ENCODE measurements at regions not wholly inside any gene's neighbourhood (a gene's known extent, or its start where the extent isn't known, plus 50 kb on each side); places are given as distances from the start of the nearest gene placed in this dataset.

GRCh38 chr10:9834434-9834833 is 1183.2 kb upstream of the CELF2 start:
- DNase-seq (ENCODE audit: low read depth, low spot score) (no peak), FAIRE-seq (no peak)
- TF ChIP-seq POLR2AphosphoS5 (IDR thresholded peaks at IDR 0.05; ENCODE audit: insufficient read depth, low read depth, low read length): no peak
- no peak for TF ChIP-seq MYC (IDR thresholded peaks at IDR 0.05; ENCODE audit: low read depth, low read length)
- no peak for TF ChIP-seq FOS (IDR thresholded peaks at IDR 0.05; ENCODE audit: borderline replicate concordance, insufficient read depth, low read length)
- no peak for TF ChIP-seq EZH2 (IDR thresholded peaks at IDR 0.05; ENCODE audit: borderline replicate concordance, low read depth, low read length, severe bottlenecking)
- no peak for TF ChIP-seq POLR2A (IDR thresholded peaks at IDR 0.05; ENCODE audit: low read depth, low read length)
- TF ChIP-seq JUN (IDR thresholded peaks at IDR 0.05; ENCODE audit: borderline replicate concordance, insufficient read depth, insufficient read length, low read depth): no peak
- TF ChIP-seq, protein P1, sequence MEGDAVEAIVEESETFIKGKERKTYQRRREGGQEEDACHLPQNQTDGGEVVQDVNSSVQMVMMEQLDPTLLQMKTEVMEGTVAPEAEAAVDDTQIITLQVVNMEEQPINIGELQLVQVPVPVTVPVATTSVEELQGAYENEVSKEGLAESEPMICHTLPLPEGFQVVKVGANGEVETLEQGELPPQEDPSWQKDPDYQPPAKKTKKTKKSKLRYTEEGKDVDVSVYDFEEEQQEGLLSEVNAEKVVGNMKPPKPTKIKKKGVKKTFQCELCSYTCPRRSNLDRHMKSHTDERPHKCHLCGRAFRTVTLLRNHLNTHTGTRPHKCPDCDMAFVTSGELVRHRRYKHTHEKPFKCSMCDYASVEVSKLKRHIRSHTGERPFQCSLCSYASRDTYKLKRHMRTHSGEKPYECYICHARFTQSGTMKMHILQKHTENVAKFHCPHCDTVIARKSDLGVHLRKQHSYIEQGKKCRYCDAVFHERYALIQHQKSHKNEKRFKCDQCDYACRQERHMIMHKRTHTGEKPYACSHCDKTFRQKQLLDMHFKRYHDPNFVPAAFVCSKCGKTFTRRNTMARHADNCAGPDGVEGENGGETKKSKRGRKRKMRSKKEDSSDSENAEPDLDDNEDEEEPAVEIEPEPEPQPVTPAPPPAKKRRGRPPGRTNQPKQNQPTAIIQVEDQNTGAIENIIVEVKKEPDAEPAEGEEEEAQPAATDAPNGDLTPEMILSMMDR (IDR thresholded peaks at IDR 0.05; ENCODE audit: extremely low read depth in 1 of 2, insufficient read depth in 1 of 2, low read depth in 1 of 2, low read length in 2 of 2): no peak
- Histone ChIP-seq H3K9me1 (replicated peaks; ENCODE audit: control insufficient read depth, extremely low read depth, insufficient read depth, low read length) (no peaks in the 10 kb centered on the region), H3K79me2 (ENCODE audit: control insufficient read depth, insufficient read depth, low read length) (no peaks in the 10 kb centered on the region), H3K4me3 (replicated peaks in 1 of 3; ENCODE audit: insufficient read depth in 1 of 3, low read depth in 1 of 3, low read length in 3 of 3) (no peak overlapping the region), H3K27me3 (ENCODE audit: control insufficient read depth in 2 of 2, insufficient read depth in 2 of 2, low read length in 2 of 2) (no peaks in the 10 kb centered on the region), H3K4me2 (ENCODE audit: insufficient read depth, low read length) (no peak overlapping the region), H3K9me3 (replicated peaks; ENCODE audit: control insufficient read depth, insufficient read depth, low read length) (no peaks in the 10 kb centered on the region), H3K27ac (ENCODE audit: insufficient read depth, low read depth, low read length) (no peak overlapping the region), H2AFZ (ENCODE audit: low read depth, low read length) (no peak overlapping the region), H3K4me1 (ENCODE audit: control insufficient read depth, extremely low read depth, insufficient read depth, low read length) (no peaks in the 10 kb centered on the region), H3K36me3 (ENCODE audit: control insufficient read depth in 2 of 2, extremely low read depth in 1 of 2, insufficient read depth in 2 of 2, low read length in 2 of 2) (no peaks in the 10 kb centered on the region), H3K9ac (replicated peaks; ENCODE audit: extremely low read depth, insufficient read depth, low read length) (no peak overlapping the region), H4K20me1 (replicated peaks; ENCODE audit: control insufficient read depth, extremely low read depth, insufficient read depth, low read length) (no peaks in the 10 kb centered on the region)
- ChIA-PET POLR2A (no interaction called here), CTCF (no interaction called here)
- dilution Hi-C loops (cut with MboI; ENCODE audit: extremely low pct_ligation_motif_present, low sequenced_read_pairs) (no loop called here), intact Hi-C loops (cut with micrococcal nuclease) (no loop called here)
- no TSS peak for BruUV-seq (replicated peaks)

- DNase-seq (ENCODE audit: low read depth, low spot score) (no peak), FAIRE-seq (no peak)
- dilution Hi-C loops (cut with MboI; ENCODE audit: extremely low pct_ligation_motif_present, low sequenced_read_pairs) (no loop called here), intact Hi-C loops (cut with micrococcal nuclease) (no loop called here)
- CTCF ChIA-PET: no interaction called here
- H3K9me1 ChIP-seq (replicated peaks; ENCODE audit: control insufficient read depth, extremely low read depth, insufficient read depth, low read length): no peaks in the 10 kb centered on the region
- no TSS peak for BruUV-seq (replicated peaks)
- no peak overlapping the region for H3K4me3 ChIP-seq (replicated peaks in 1 of 3; ENCODE audit: insufficient read depth in 1 of 3, low read depth in 1 of 3, low read length in 3 of 3)
- POLR2A ChIA-PET: no interaction called here
- no peak overlapping the region for H3K9ac ChIP-seq (replicated peaks; ENCODE audit: extremely low read depth, insufficient read depth, low read length)
- no peaks in the 10 kb centered on the region for H3K36me3 ChIP-seq (ENCODE audit: control insufficient read depth in 2 of 2, extremely low read depth in 1 of 2, insufficient read depth in 2 of 2, low read length in 2 of 2)
- no peak overlapping the region for H3K27ac ChIP-seq (ENCODE audit: insufficient read depth, low read depth, low read length)
- peaks cover 2% of the 10 kb centered on the region for H3K9me3 ChIP-seq (replicated peaks; ENCODE audit: control insufficient read depth, insufficient read depth, low read length)
- no peak overlapping the region for H2AFZ ChIP-seq (ENCODE audit: low read depth, low read length)
- no peaks in the 10 kb centered on the region for H3K79me2 ChIP-seq (ENCODE audit: control insufficient read depth, insufficient read depth, low read length)
- no peak overlapping the region for H3K4me2 ChIP-seq (ENCODE audit: insufficient read depth, low read length)
- no peaks in the 10 kb centered on the region for H3K4me1 ChIP-seq (ENCODE audit: control insufficient read depth, extremely low read depth, insufficient read depth, low read length)
- H4K20me1 ChIP-seq (replicated peaks; ENCODE audit: control insufficient read depth, extremely low read depth, insufficient read depth, low read length): no peaks in the 10 kb centered on the region
- H3K27me3 ChIP-seq (ENCODE audit: control insufficient read depth in 2 of 2, insufficient read depth in 2 of 2, low read length in 2 of 2): no peaks in the 10 kb centered on the region
- no peak for TF ChIP-seq JUN (IDR thresholded peaks at IDR 0.05; ENCODE audit: borderline replicate concordance, insufficient read depth, insufficient read length, low read depth)
- TF ChIP-seq, protein P2, sequence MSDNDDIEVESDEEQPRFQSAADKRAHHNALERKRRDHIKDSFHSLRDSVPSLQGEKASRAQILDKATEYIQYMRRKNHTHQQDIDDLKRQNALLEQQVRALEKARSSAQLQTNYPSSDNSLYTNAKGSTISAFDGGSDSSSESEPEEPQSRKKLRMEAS (IDR thresholded peaks at IDR 0.05; ENCODE audit: insufficient read depth, insufficient read length): no peak
- TF ChIP-seq, protein P1 (IDR thresholded peaks at IDR 0.05; ENCODE audit: extremely low read depth in 1 of 2, insufficient read depth in 1 of 2, low read depth in 1 of 2, low read length in 2 of 2): no peak
Observed at GRCh38 chr10:9845075-9845474, 1172.6 kb upstream of the CELF2 start.

Data from endothelial cell of umbilical vein (primary cell).